GM12892 (cell line): ENCODE measurements at regions not wholly inside any gene's neighbourhood (a gene's known extent, or its start where the extent isn't known, plus 50 kb on each side); places are given as distances from the start of the nearest gene placed in this dataset.

ENCODE experiments used
- POLR2A ChIP-seq: IDR thresholded peaks from 2 replicates; pipeline ENCODE4 v1.6.1; 2011; ENCODE audit warnings: low read depth, low read length, control low read depth
- TAF1 ChIP-seq: IDR thresholded peaks from 2 replicates; pipeline ENCODE4 v1.6.1; 2011; ENCODE audit warnings: low read depth, mild to moderate bottlenecking, control low read depth, low read length, borderline replicate concordance

GRCh38 chr5:164484948-164485347 lies 979.5 kb downstream of the MAT2B start:
- TF ChIP-seq POLR2A (no peak), TAF1 (no peak)
